ENCODE measurements at regions not wholly inside any gene's neighbourhood (a gene's known extent, or its start where the extent isn't known, plus 50 kb on each side); places are given as distances from the start of the nearest gene placed in this dataset.

GRCh38 chr11:127057126-127057525, 56.6 kb upstream of the KIRREL3 start:
- H3K27me3 ChIP-seq = no peaks in the 10 kb centered on the region
- no peak for TF ChIP-seq POLR2AphosphoS5 (IDR thresholded peaks at IDR 0.05)
- TF ChIP-seq EP300 (IDR thresholded peaks at IDR 0.05) = no peak
- no peak for TF ChIP-seq CTCF (IDR thresholded peaks at IDR 0.05)
- no peak for TF ChIP-seq POLR2A (IDR thresholded peaks at IDR 0.05)
- H3K4me3 ChIP-seq = no peak overlapping the region
- DNase-seq (ENCODE audit: low spot score in 2 of 2) = no peak
- no peaks in the 10 kb centered on the region for H3K36me3 ChIP-seq
- 84% methylated on average over 8 of the region's 8 CpGs for WGBS
- H3K27ac ChIP-seq = no peak overlapping the region
- no peaks in the 10 kb centered on the region for H3K9me3 ChIP-seq
- H3K4me1 ChIP-seq = no peaks in the 10 kb centered on the region

GRCh38 chr11:127056338-127056971, 55.9 kb upstream of the KIRREL3 start:
- H3K9me3 ChIP-seq = no peaks in the 10 kb centered on the region
- H3K27me3 ChIP-seq = no peaks in the 10 kb centered on the region
- no peak for DNase-seq (ENCODE audit: low spot score in 2 of 2)
- TF ChIP-seq POLR2AphosphoS5 (IDR thresholded peaks at IDR 0.05) (no peak), CTCF (IDR thresholded peaks at IDR 0.05) (no peak), EP300 (IDR thresholded peaks at IDR 0.05) (no peak), POLR2A (IDR thresholded peaks at IDR 0.05) (no peak)
- H3K4me3 ChIP-seq = no peak overlapping the region
- no peaks in the 10 kb centered on the region for H3K4me1 ChIP-seq
- H3K36me3 ChIP-seq = no peaks in the 10 kb centered on the region
- 77% methylated on average over 6 of the region's 6 CpGs for WGBS
- no peak overlapping the region for H3K27ac ChIP-seq

- WGBS = 63% methylated on average over 6 of the region's 6 CpGs
Measured at GRCh38 chr11:127055236-127055635, 54.7 kb upstream of the KIRREL3 start.

GRCh38 chr11:127054153-127054552, 53.6 kb upstream of the KIRREL3 start:
- H3K9me3 ChIP-seq = no peaks in the 10 kb centered on the region
- no peak overlapping the region for H3K27ac ChIP-seq
- H3K36me3 ChIP-seq = no peaks in the 10 kb centered on the region
- TF ChIP-seq POLR2A (IDR thresholded peaks at IDR 0.05) (no peak), POLR2AphosphoS5 (IDR thresholded peaks at IDR 0.05) (no peak), EP300 (IDR thresholded peaks at IDR 0.05) (no peak), CTCF (IDR thresholded peaks at IDR 0.05) (no peak)
- no peak overlapping the region for H3K4me3 ChIP-seq
- no peaks in the 10 kb centered on the region for H3K4me1 ChIP-seq
- 68% methylated on average over 2 of the region's 2 CpGs for WGBS
- no peaks in the 10 kb centered on the region for H3K27me3 ChIP-seq
- DNase-seq (ENCODE audit: low spot score in 2 of 2) = no peak

More at GRCh38 chr11:127055236-127055635, 54.7 kb upstream of the KIRREL3 start:
- Histone ChIP-seq H3K27ac (no peak overlapping the region), H3K4me3 (no peak overlapping the region), H3K36me3 (no peaks in the 10 kb centered on the region), H3K9me3 (no peaks in the 10 kb centered on the region), H3K4me1 (no peaks in the 10 kb centered on the region), H3K27me3 (no peaks in the 10 kb centered on the region)
- TF ChIP-seq CTCF (IDR thresholded peaks at IDR 0.05) (no peak), EP300 (IDR thresholded peaks at IDR 0.05) (no peak)
- no peak for DNase-seq (ENCODE audit: low spot score in 2 of 2)

GRCh38 chr11:127052404-127052803, 51.8 kb upstream of the KIRREL3 start:
- H3K9me3 ChIP-seq = no peaks in the 10 kb centered on the region
- H3K4me3 ChIP-seq = no peak overlapping the region
- H3K27ac ChIP-seq = no peak overlapping the region
- no peak for DNase-seq (ENCODE audit: low spot score in 2 of 2)
- no peak for TF ChIP-seq EP300 (IDR thresholded peaks at IDR 0.05)
- TF ChIP-seq POLR2AphosphoS5 (IDR thresholded peaks at IDR 0.05) = no peak
- TF ChIP-seq POLR2A (IDR thresholded peaks at IDR 0.05) = no peak
- TF ChIP-seq CTCF (IDR thresholded peaks at IDR 0.05) = no peak
- WGBS = 75% methylated on average over 1 of the region's 1 CpG
- H3K27me3 ChIP-seq = no peaks in the 10 kb centered on the region
- H3K36me3 ChIP-seq = no peaks in the 10 kb centered on the region
- no peaks in the 10 kb centered on the region for H3K4me1 ChIP-seq

Measured in suprapubic skin (tissue), 4 donors.